HepG2 (cell line): ENCODE measurements at regions not wholly inside any gene's neighbourhood (a gene's known extent, or its start where the extent isn't known, plus 50 kb on each side); places are given as distances from the start of the nearest gene placed in this dataset.

Source experiments
- EP300 ChIP-seq, 3 experiments: sonication (generic) in 1 of 3; formaldehyde crosslinking in 1 of 3; IDR thresholded peaks; 2 replicates each; pipeline versions ENCODE4 v1.5.1 to v1.6.1; 2011 to 2020; ENCODE audit warnings: low read depth in 2 of 3, low read length in 2 of 3, borderline replicate concordance in 1 of 3, improper control_type of control experiment in 1 of 3, mild to moderate bottlenecking in 1 of 3, missing genetic modification reagents in 1 of 3, moderate library complexity in 1 of 3
- HNRNPLL ChIP-seq: fragments of 200-400 bp; formaldehyde crosslinking; IDR thresholded peaks from 2 replicates; pipeline ENCODE4 v1.6.1; 2017; ENCODE audit warnings: mild to moderate bottlenecking, low read depth, low read length; ENCODE audit not compliant: poor library complexity, severe bottlenecking
- JDP2 ChIP-seq: sonication (generic); formaldehyde crosslinking; IDR thresholded peaks from 2 replicates; pipeline ENCODE4 v1.8.1; 2022; ENCODE audit warnings: missing genetic modification reagents, borderline replicate concordance
- NR2F2 ChIP-seq: IDR thresholded peaks from 2 replicates; pipeline ENCODE4 v1.6.1; 2012; ENCODE audit warnings: low read depth, inconsistent platforms, borderline replicate concordance
- NR2F6 ChIP-seq, 2 experiments: IDR thresholded peaks; 2 replicates each; pipeline ENCODE4 v1.6.1; 2016; ENCODE audit warnings: antibody characterized with exemption in 1 of 2, mild to moderate bottlenecking in 1 of 2
- SMAD9 ChIP-seq: sonication (generic); formaldehyde crosslinking; IDR thresholded peaks from 2 replicates; pipeline ENCODE4 v1.5.1; 2020; ENCODE audit warnings: mild to moderate bottlenecking, missing genetic modification reagents
- SMC3 ChIP-seq: IDR thresholded peaks from 2 replicates; pipeline ENCODE4 v1.6.1; 2011; ENCODE audit warnings: low read length, improper control_type of control experiment
- ZBTB38 ChIP-seq: sonication (generic); formaldehyde crosslinking; IDR thresholded peaks from 2 replicates; pipeline ENCODE4 v1.5.1; 2020; ENCODE audit warnings: mild to moderate bottlenecking, missing genetic modification reagents
- ZFX ChIP-seq: sonication (generic); formaldehyde crosslinking; IDR thresholded peaks from 2 replicates; pipeline ENCODE4 v1.4.0; 2020; ENCODE audit warnings: mild to moderate bottlenecking, low read depth, missing genetic modification reagents, moderate library complexity
- ZKSCAN5 ChIP-seq: sonication (generic); formaldehyde crosslinking; IDR thresholded peaks from 2 replicates; pipeline ENCODE4 v1.5.1; 2020; ENCODE audit warnings: mild to moderate bottlenecking, missing genetic modification reagents
- ZMYM4 ChIP-seq: sonication (generic); formaldehyde crosslinking; IDR thresholded peaks from 2 replicates; pipeline ENCODE4 v1.8.1; 2023; ENCODE audit warnings: mild to moderate bottlenecking, missing genetic modification reagents
- ZNF292 ChIP-seq: sonication (generic); formaldehyde crosslinking; IDR thresholded peaks from 2 replicates; pipeline ENCODE4 v1.8.1; 2022; ENCODE audit warnings: mild to moderate bottlenecking, low read depth, missing genetic modification reagents, borderline replicate concordance
- ZNF7 ChIP-seq: IDR thresholded peaks from 2 replicates; pipeline ENCODE4 v1.6.1; 2016; ENCODE audit warnings: missing biosample characterization, missing genetic modification reagents
- ZNF737 ChIP-seq: sonication (generic); formaldehyde crosslinking; IDR thresholded peaks from 2 replicates; pipeline ENCODE4 v1.5.0; 2020; ENCODE audit warnings: missing genetic modification reagents, mild to moderate bottlenecking, borderline replicate concordance
- ZNF781 ChIP-seq: sonication (generic); formaldehyde crosslinking; IDR thresholded peaks from 2 replicates; pipeline ENCODE4 v1.5.1; 2020; ENCODE audit warnings: borderline replicate concordance, mild to moderate bottlenecking, missing genetic modification reagents; ENCODE audit errors: not compliant biosample characterization
- ZSCAN21 ChIP-seq: sonication (generic); formaldehyde crosslinking; IDR thresholded peaks from 2 replicates; pipeline ENCODE4 v1.8.0; 2022; ENCODE audit warnings: mild to moderate bottlenecking, missing genetic modification reagents, moderate library complexity, borderline replicate concordance
- ZSCAN31 ChIP-seq: sonication (generic); formaldehyde crosslinking; IDR thresholded peaks from 2 replicates; pipeline ENCODE4 v1.5.0; 2020; ENCODE audit warnings: low read depth, mild to moderate bottlenecking, missing genetic modification reagents
- TF ChIP-seq, protein P1 (sequence below): sonication (generic); formaldehyde crosslinking; conservative IDR thresholded peaks from 2 replicates; pipeline ENCODE4 v1.4.0; 2020; ENCODE audit warnings: missing genetic modification reagents
- TF ChIP-seq, protein P2 (sequence below): sonication (generic); formaldehyde crosslinking; IDR thresholded peaks from 2 replicates; pipeline ENCODE4 v1.5.0; 2020; ENCODE audit warnings: mild to moderate bottlenecking, missing genetic modification reagents, borderline replicate concordance
- TF ChIP-seq, protein P3 (sequence below): IDR thresholded peaks from 2 replicates; pipeline ENCODE4 v1.6.1; 2012; ENCODE audit warnings: inconsistent platforms
- TF ChIP-seq, protein P4 (sequence below): sonication (generic); formaldehyde crosslinking; IDR thresholded peaks from 2 replicates; pipeline ENCODE4; 2020; ENCODE audit warnings: missing genetic modification reagents, mild to moderate bottlenecking, borderline replicate concordance

DNA sequence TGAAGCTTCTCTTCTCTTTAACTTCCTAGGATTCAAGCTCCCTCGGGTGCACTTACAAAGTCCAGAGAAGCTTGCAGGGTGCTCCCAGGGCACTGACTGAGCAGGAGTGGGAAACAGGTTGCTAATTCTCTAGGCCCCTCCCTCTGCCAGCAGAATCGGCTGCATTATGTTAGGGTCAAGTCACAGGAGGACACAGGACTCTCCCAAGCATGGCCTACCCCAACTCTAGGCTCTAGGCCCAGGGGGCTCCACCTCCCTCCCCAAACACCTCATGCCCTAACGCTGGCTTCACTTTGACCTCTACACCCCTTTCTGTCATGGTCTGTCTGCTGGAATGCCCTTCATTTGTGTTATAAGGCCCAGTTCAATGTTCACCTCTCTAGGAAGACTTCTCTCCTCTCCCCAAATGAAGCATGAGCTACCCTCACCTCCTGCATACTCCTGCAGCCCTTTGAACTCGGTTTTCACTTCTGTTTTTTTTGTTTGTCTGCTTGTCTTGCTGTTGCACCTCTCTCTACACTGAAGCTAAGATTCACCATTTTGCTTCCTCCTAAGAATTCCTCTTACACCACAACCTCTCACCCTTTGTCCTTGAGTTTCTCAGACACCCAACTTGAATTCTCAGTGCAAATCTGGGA is 521.8 kb upstream of the ID2 start (continued):
- TF ChIP-seq, protein P1, sequence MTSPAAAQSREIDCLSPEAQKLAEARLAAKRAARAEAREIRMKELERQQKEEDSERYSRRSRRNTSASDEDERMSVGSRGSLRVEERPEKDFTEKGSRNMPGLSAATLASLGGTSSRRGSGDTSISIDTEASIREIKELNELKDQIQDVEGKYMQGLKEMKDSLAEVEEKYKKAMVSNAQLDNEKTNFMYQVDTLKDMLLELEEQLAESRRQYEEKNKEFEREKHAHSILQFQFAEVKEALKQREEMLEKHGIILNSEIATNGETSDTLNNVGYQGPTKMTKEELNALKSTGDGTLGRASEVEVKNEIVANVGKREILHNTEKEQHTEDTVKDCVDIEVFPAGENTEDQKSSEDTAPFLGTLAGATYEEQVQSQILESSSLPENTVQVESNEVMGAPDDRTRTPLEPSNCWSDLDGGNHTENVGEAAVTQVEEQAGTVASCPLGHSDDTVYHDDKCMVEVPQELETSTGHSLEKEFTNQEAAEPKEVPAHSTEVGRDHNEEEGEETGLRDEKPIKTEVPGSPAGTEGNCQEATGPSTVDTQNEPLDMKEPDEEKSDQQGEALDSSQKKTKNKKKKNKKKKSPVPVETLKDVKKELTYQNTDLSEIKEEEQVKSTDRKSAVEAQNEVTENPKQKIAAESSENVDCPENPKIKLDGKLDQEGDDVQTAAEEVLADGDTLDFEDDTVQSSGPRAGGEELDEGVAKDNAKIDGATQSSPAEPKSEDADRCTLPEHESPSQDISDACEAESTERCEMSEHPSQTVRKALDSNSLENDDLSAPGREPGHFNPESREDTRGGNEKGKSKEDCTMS (CRISPR knock-in tag) = no peak
- TF ChIP-seq EP300 (IDR thresholded peaks at IDR 0.05; ENCODE audit: low read depth in 2 of 2, low read length in 2 of 2) (peak in 1 of 2 experiments; percentile 29; a peak in 1 of 4 replicates), EP300 (CRISPR knock-in tag; IDR thresholded peaks at IDR 0.05; ENCODE audit: borderline replicate concordance) (no peak), NR2F6 (IDR thresholded peaks at IDR 0.05) (peak; percentile 33; the same call in 1 of the 2 replicates), NR2F6 (CRISPR knock-in tag; IDR thresholded peaks at IDR 0.05) (peak; percentile 66; the same call in 1 of the 2 replicates), ZBTB38 (peak; percentile 6; the same call in 1 of the 2 replicates), JDP2 (no peak), ZFX (CRISPR knock-in tag) (peak; percentile 76), ZNF781 (CRISPR knock-in tag) (no peak), ZSCAN31 (CRISPR knock-in tag) (0 out of 2 replicates have a peak, but pooled peaks have one; percentile 3), SMC3 (no peak), ZNF7 (no peak), ZNF292 (peak; percentile 90; the same call in 1 of the 2 replicates), ZNF737 (no peak), SMAD9 (CRISPR knock-in tag) (no peak), NR2F2 (peak; percentile 50; the same call in 1 of the 2 replicates), ZKSCAN5 (peak; percentile 98), ZMYM4 (CRISPR knock-in tag) (peak; percentile 20; the same call in 1 of the 2 replicates), HNRNPLL (no peak), ZSCAN21 (CRISPR knock-in tag) (0 out of 2 replicates have a peak, but pooled peaks have one; percentile 40)
- TF ChIP-seq, protein P2, sequence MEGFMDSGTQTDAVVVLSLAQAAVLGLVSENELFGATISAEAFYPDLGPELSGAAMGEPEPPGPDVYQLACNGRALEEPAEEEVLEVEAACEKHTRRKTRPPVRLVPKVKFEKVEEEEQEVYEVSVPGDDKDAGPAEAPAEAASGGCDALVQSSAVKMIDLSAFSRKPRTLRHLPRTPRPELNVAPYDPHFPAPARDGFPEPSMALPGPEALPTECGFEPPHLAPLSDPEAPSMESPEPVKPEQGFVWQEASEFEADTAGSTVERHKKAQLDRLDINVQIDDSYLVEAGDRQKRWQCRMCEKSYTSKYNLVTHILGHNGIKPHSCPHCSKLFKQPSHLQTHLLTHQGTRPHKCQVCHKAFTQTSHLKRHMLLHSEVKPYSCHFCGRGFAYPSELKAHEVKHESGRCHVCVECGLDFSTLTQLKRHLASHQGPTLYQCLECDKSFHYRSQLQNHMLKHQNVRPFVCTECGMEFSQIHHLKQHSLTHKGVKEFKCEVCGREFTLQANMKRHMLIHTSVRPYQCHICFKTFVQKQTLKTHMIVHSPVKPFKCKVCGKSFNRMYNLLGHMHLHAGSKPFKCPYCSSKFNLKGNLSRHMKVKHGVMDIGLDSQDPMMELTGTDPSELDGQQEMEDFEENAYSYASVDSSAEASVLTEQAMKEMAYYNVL (CRISPR knock-in tag) = peak; percentile 36; the same call in 1 of the 2 replicates
- TF ChIP-seq, protein P3, sequence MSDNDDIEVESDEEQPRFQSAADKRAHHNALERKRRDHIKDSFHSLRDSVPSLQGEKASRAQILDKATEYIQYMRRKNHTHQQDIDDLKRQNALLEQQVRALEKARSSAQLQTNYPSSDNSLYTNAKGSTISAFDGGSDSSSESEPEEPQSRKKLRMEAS = peak; percentile 37; the same call in 1 of the 2 replicates
- TF ChIP-seq, protein P4, sequence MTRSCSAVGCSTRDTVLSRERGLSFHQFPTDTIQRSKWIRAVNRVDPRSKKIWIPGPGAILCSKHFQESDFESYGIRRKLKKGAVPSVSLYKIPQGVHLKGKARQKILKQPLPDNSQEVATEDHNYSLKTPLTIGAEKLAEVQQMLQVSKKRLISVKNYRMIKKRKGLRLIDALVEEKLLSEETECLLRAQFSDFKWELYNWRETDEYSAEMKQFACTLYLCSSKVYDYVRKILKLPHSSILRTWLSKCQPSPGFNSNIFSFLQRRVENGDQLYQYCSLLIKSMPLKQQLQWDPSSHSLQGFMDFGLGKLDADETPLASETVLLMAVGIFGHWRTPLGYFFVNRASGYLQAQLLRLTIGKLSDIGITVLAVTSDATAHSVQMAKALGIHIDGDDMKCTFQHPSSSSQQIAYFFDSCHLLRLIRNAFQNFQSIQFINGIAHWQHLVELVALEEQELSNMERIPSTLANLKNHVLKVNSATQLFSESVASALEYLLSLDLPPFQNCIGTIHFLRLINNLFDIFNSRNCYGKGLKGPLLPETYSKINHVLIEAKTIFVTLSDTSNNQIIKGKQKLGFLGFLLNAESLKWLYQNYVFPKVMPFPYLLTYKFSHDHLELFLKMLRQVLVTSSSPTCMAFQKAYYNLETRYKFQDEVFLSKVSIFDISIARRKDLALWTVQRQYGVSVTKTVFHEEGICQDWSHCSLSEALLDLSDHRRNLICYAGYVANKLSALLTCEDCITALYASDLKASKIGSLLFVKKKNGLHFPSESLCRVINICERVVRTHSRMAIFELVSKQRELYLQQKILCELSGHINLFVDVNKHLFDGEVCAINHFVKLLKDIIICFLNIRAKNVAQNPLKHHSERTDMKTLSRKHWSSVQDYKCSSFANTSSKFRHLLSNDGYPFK (CRISPR knock-in tag) = peak; percentile 32; the same call in 1 of the 2 replicates
